Osteoblast (primary cell): ENCODE measurements at regions not wholly inside any gene's neighbourhood (a gene's known extent, or its start where the extent isn't known, plus 50 kb on each side); places are given as distances from the start of the nearest gene placed in this dataset.
"Not testable (repeated sequence)": the region's sequence is repeated elsewhere in the genome, so short reads cannot be mapped to it uniquely, and the experiment has no call there.

Experiments
- DNase-seq: peaks from one replicate; pipeline ENCODE4 v3.0.0; 2011; ENCODE audit warnings: low spot score, mixed read lengths; ENCODE audit not compliant: insufficient read length; ENCODE audit errors: missing footprints
- H2AFZ ChIP-seq: 2 replicates; pipeline ENCODE4 v1.6.0; 2011; ENCODE audit warnings: mild to moderate bottlenecking, low read length
- H3K27ac ChIP-seq: 2 replicates; pipeline ENCODE4 v1.5.1; 2011; ENCODE audit warnings: mild to moderate bottlenecking, low read depth, low read length, moderate library complexity
- H3K27me3 ChIP-seq: 2 replicates; pipeline ENCODE4 v1.6.0; 2012; ENCODE audit warnings: mild to moderate bottlenecking, control low read depth, inconsistent platforms, low read length, moderate library complexity; ENCODE audit not compliant: insufficient read depth
- H3K36me3 ChIP-seq: 2 replicates; pipeline ENCODE4 v1.5.1; 2011; ENCODE audit warnings: mild to moderate bottlenecking, low read length, control low read depth, moderate library complexity; ENCODE audit not compliant: insufficient read depth
- H3K4me1 ChIP-seq: 2 replicates; pipeline ENCODE4 v1.5.1; 2011; ENCODE audit warnings: mild to moderate bottlenecking, low read length, control low read depth, moderate library complexity; ENCODE audit not compliant: insufficient read depth
- H3K4me2 ChIP-seq: 2 replicates; pipeline ENCODE4 v1.6.0; 2011; ENCODE audit warnings: mild to moderate bottlenecking, low read length; ENCODE audit not compliant: insufficient read depth
- H3K4me3 ChIP-seq: fragments of 200-600 bp; sonication (generic); 3 replicates; pipeline ENCODE4 v1.5.1; 2012; ENCODE audit warnings: mild to moderate bottlenecking, low read length, inconsistent platforms; ENCODE audit not compliant: insufficient read depth
- H3K79me2 ChIP-seq: 2 replicates; pipeline ENCODE4 v1.6.0; 2012; ENCODE audit warnings: mild to moderate bottlenecking, low read length, control low read depth, inconsistent platforms; ENCODE audit not compliant: insufficient read depth
- H3K9me3 ChIP-seq: 2 replicates; pipeline ENCODE4 v1.5.1; 2011; ENCODE audit warnings: low read depth, low read length, control low read depth
- H4K20me1 ChIP-seq: 2 replicates; pipeline ENCODE4 v1.6.0; 2012; ENCODE audit warnings: mild to moderate bottlenecking, low read length, control low read depth; ENCODE audit not compliant: insufficient read depth
- CTCF ChIP-seq: IDR thresholded peaks from 2 replicates; pipeline ENCODE4 v1.5.1; 2011; ENCODE audit warnings: mild to moderate bottlenecking, low read depth, low read length, moderate library complexity; ENCODE audit errors: extremely low read depth

GRCh38 chr2:228767196-228767595 is 503.9 kb downstream of the PID1 start:
- Histone ChIP-seq H3K9me3 (no peaks in the 10 kb centered on the region), H3K36me3 (no peaks in the 10 kb centered on the region), H3K4me1 (peaks cover 23% of the 10 kb centered on the region), H4K20me1 (no peaks in the 10 kb centered on the region), H3K4me2 (no peak overlapping the region), H3K79me2 (no peaks in the 10 kb centered on the region), H2AFZ (no peak overlapping the region), H3K27ac (no peak overlapping the region), H3K4me3 (no peak overlapping the region), H3K27me3 (no peaks in the 10 kb centered on the region)
- DNase-seq = peak; percentile 79
- TF ChIP-seq CTCF = no peak

- peaks cover 15% of the 10 kb centered on the region for H3K4me1 ChIP-seq
- no peaks in the 10 kb centered on the region for H4K20me1 ChIP-seq
- no peaks in the 10 kb centered on the region for H3K79me2 ChIP-seq
- TF ChIP-seq CTCF = no peak
- H3K9me3 ChIP-seq = no peaks in the 10 kb centered on the region
- H3K4me2 ChIP-seq = no peak overlapping the region
- DNase-seq = no peak
- H3K27me3 ChIP-seq = no peaks in the 10 kb centered on the region
- H2AFZ ChIP-seq = no peak overlapping the region
- no peaks in the 10 kb centered on the region for H3K36me3 ChIP-seq
- H3K27ac ChIP-seq = no peak overlapping the region
- H3K4me3 ChIP-seq = no peak overlapping the region
Measured at GRCh38 chr2:228763379-228763981, 507.6 kb downstream of the PID1 start.

- DNase-seq = no peak
- Histone ChIP-seq H4K20me1 (no peaks in the 10 kb centered on the region), H3K27ac (no peak overlapping the region), H3K36me3 (no peaks in the 10 kb centered on the region), H3K27me3 (no peaks in the 10 kb centered on the region), H3K4me3 (no peak overlapping the region), H3K79me2 (no peaks in the 10 kb centered on the region), H3K9me3 (no peaks in the 10 kb centered on the region), H2AFZ (no peak overlapping the region), H3K4me2 (no peak overlapping the region), H3K4me1 (peaks cover 8% of the 10 kb centered on the region)
- TF ChIP-seq CTCF = no peak
Measured at GRCh38 chr2:228762565-228762964, 508.5 kb downstream of the PID1 start.

- not testable (repeated sequence) for H2AFZ ChIP-seq, DNase-seq, H3K27ac ChIP-seq, H3K27me3 ChIP-seq, H3K36me3 ChIP-seq, H3K4me1 ChIP-seq, H3K9me3 ChIP-seq, H4K20me1 ChIP-seq, H3K79me2 ChIP-seq, H3K4me2 ChIP-seq, H3K4me3 ChIP-seq
Measured at GRCh38 chr2:228755661-228756060, 515.4 kb downstream of the PID1 start.
